Endothelial cell of umbilical vein (primary cell): ENCODE measurements at regions not wholly inside any gene's neighbourhood (a gene's known extent, or its start where the extent isn't known, plus 50 kb on each side); places are given as distances from the start of the nearest gene placed in this dataset.

Experiments used
- BruUV-seq: library from RNA; stranded (reverse); fragments of 400-500 nt; replicated peaks from 2 replicates; lab custom pipeline; 2021; lab: Mats Ljungman, UMichigan
- CTCF ChIA-PET: fragments of 300-600, 350-600 bp; sonication (Branson Sonifier 250); formaldehyde crosslinking; loops from one replicate; lab custom pipeline; 2021; ENCODE audit warnings: antibody characterized with exemption, inconsistent platforms; lab: Charles Lee
- POLR2A ChIA-PET: fragments of 300-600, 350-600 bp; sonication (Branson Sonifier 250); formaldehyde crosslinking; loops from one replicate; lab custom pipeline; 2021; ENCODE audit warnings: antibody characterized with exemption, inconsistent platforms; lab: Charles Lee
- DNase-seq: peaks from one replicate; pipeline ENCODE4 v3.0.0-alpha.2; 2011; ENCODE audit warnings: low read depth, low spot score
- FAIRE-seq: peaks from 2 replicates; lab custom pipeline; 2011; peaks lifted over from hg19 to GRCh38; lab: Jason Lieb, UNC
- H2AFZ ChIP-seq: 2 replicates; pipeline ENCODE4 v1.6.0; 2012; ENCODE audit warnings: low read depth, low read length, control low read depth, inconsistent platforms
- H3K27ac ChIP-seq: 2 replicates; pipeline ENCODE4 v1.5.1; 2011; ENCODE audit warnings: low read depth, mild to moderate bottlenecking, control low read depth, low read length, moderate library complexity; ENCODE audit not compliant: insufficient read depth
- H3K27me3 ChIP-seq, 2 experiments: 2 replicates each; pipeline versions ENCODE4 v1.6.0 to v1.6.1; 2011; ENCODE audit warnings: low read length in 2 of 2, mixed read lengths in 1 of 2; ENCODE audit not compliant: control insufficient read depth in 2 of 2, insufficient read depth in 2 of 2
- H3K36me3 ChIP-seq, 2 experiments: 2 replicates in 1 of 2; 3 replicates in 1 of 2; pipeline ENCODE4 v1.5.1; 2011; ENCODE audit warnings: low read length in 2 of 2, mild to moderate bottlenecking in 1 of 2, moderate library complexity in 1 of 2; ENCODE audit not compliant: control insufficient read depth in 2 of 2, insufficient read depth in 2 of 2; ENCODE audit errors: extremely low read depth in 1 of 2
- H3K4me1 ChIP-seq: 3 replicates; pipeline ENCODE4 v1.5.1; 2011; ENCODE audit warnings: mild to moderate bottlenecking, low read length; ENCODE audit not compliant: control insufficient read depth, insufficient read depth; ENCODE audit errors: extremely low read depth
- H3K4me2 ChIP-seq: 2 replicates; pipeline ENCODE4 v1.6.1; 2011; ENCODE audit warnings: low read length, control low read depth, mixed read lengths; ENCODE audit not compliant: insufficient read depth
- H3K4me3 ChIP-seq, 3 experiments: fragments of 200-600 bp in 1 of 3; sonication (generic), shearing (Covaris generic) in 1 of 3; replicated peaks in 1 of 3; 2 replicates each; pipeline ENCODE4 v1.5.1; 2011 to 2016; ENCODE audit warnings: control low read depth in 3 of 3, low read length in 3 of 3, mild to moderate bottlenecking in 2 of 3, inconsistent platforms in 1 of 3, low read depth in 1 of 3, moderate library complexity in 1 of 3; ENCODE audit not compliant: insufficient read depth in 1 of 3
- H3K79me2 ChIP-seq: 2 replicates; pipeline ENCODE4 v1.6.0; 2012; ENCODE audit warnings: low read length, inconsistent platforms; ENCODE audit not compliant: control insufficient read depth, insufficient read depth
- H3K9ac ChIP-seq: replicated peaks from 2 replicates; pipeline ENCODE3; 2011; ENCODE audit warnings: low read length, control low read depth; ENCODE audit not compliant: insufficient read depth; ENCODE audit errors: extremely low read depth
- H3K9me1 ChIP-seq: replicated peaks from 3 replicates; pipeline ENCODE4 v1.6.0; 2011; ENCODE audit warnings: mild to moderate bottlenecking, low read length; ENCODE audit not compliant: control insufficient read depth, insufficient read depth; ENCODE audit errors: extremely low read depth
- H3K9me3 ChIP-seq: replicated peaks from 2 replicates; pipeline ENCODE4 v1.5.1; 2012; ENCODE audit warnings: low read length, inconsistent platforms; ENCODE audit not compliant: control insufficient read depth, insufficient read depth
- H4K20me1 ChIP-seq: replicated peaks from 2 replicates; pipeline ENCODE3; 2011; ENCODE audit warnings: mild to moderate bottlenecking, low read length; ENCODE audit not compliant: control insufficient read depth, insufficient read depth; ENCODE audit errors: extremely low read depth
- CTCF ChIP-seq, 2 donors: IDR thresholded peaks; 1 replicate in 1 of 2; 2 replicates in 1 of 2; pipeline ENCODE4 v1.5.1; 2011; ENCODE audit warnings: low read length in 2 of 2, mild to moderate bottlenecking in 2 of 2, moderate library complexity in 2 of 2, control low read depth in 1 of 2, inconsistent platforms in 1 of 2, low read depth in 1 of 2; ENCODE audit not compliant: insufficient read depth in 1 of 2; ENCODE audit errors: extremely low read depth in 1 of 2
- EZH2 ChIP-seq: IDR thresholded peaks from 2 replicates; pipeline ENCODE4 v1.6.1; 2012; ENCODE audit warnings: borderline replicate concordance, low read depth, mild to moderate bottlenecking, moderate library complexity, low read length, inconsistent platforms; ENCODE audit not compliant: severe bottlenecking
- FOS ChIP-seq: IDR thresholded peaks from 2 replicates; pipeline ENCODE4 v1.6.1; 2011; ENCODE audit warnings: mild to moderate bottlenecking, low read length, moderate library complexity, borderline replicate concordance; ENCODE audit not compliant: insufficient read depth
- GATA2 ChIP-seq: IDR thresholded peaks from 2 replicates; pipeline ENCODE4 v1.7.0; 2011; ENCODE audit warnings: low read depth, mild to moderate bottlenecking, moderate library complexity, mixed read lengths, low read length; ENCODE audit not compliant: insufficient read length, insufficient read depth
- JUN ChIP-seq: IDR thresholded peaks from 2 replicates; pipeline ENCODE4 v1.6.1; 2011; ENCODE audit warnings: borderline replicate concordance, low read depth; ENCODE audit not compliant: insufficient read length, insufficient read depth
- MAX ChIP-seq: IDR thresholded peaks from 2 replicates; pipeline ENCODE4 v1.6.1; 2011; ENCODE audit not compliant: insufficient read depth, insufficient read length
- MYC ChIP-seq: IDR thresholded peaks from one replicate; pipeline ENCODE4 v1.6.1; 2011; ENCODE audit warnings: mild to moderate bottlenecking, low read depth, low read length
- POLR2A ChIP-seq: IDR thresholded peaks from 2 replicates; pipeline ENCODE4 v1.6.1; 2012; ENCODE audit warnings: low read depth, mild to moderate bottlenecking, control low read depth, low read length
- POLR2AphosphoS5 ChIP-seq: IDR thresholded peaks from 2 replicates; pipeline ENCODE4 v1.6.1; 2012; ENCODE audit warnings: low read depth, mild to moderate bottlenecking, control low read depth, low read length, moderate library complexity; ENCODE audit not compliant: insufficient read depth
- dilution Hi-C: fragments of 300-500 bp; cut with MboI; formaldehyde crosslinking; loops from one replicate; pipeline ENCODE4 v1.15.0; 2019; ENCODE audit warnings: low sequenced_read_pairs; ENCODE audit not compliant: extremely low pct_ligation_motif_present
- intact Hi-C: fragments of 100-400 bp; cut with micrococcal nuclease; formaldehyde crosslinking; loops from one replicate; pipeline ENCODE4 v1.10.0; 2022

- no peak for TF ChIP-seq CTCF (IDR thresholded peaks at IDR 0.05; ENCODE audit: extremely low read depth in 1 of 2, insufficient read depth in 1 of 2, low read depth in 1 of 2, low read length in 2 of 2)
- no peak for TF ChIP-seq JUN
- no peak for TF ChIP-seq MYC
- TF ChIP-seq POLR2A: no peak
- no peak for TF ChIP-seq EZH2
- no peak for TF ChIP-seq GATA2
- no peak for TF ChIP-seq MAX
- TF ChIP-seq POLR2AphosphoS5: no peak
- TF ChIP-seq FOS: no peak
- no TSS peak for BruUV-seq
- intact Hi-C loops: loop anchor here (5.0 kb wide), 1 partner anchor 176 kb away; the partner anchor contains the start of genes KIF18A and METTL15
Measured at GRCh38 chr11:27931770-27932169, 176.2 kb downstream of the KIF18A start.

More at GRCh38 chr11:27931770-27932169, 176.2 kb downstream of the KIF18A start:
- FAIRE-seq (no peak), DNase-seq (no peak)
- no peaks in the 10 kb centered on the region for H3K79me2 ChIP-seq
- POLR2A ChIA-PET: no interaction called here
- peaks cover 18% of the 10 kb centered on the region for H3K4me1 ChIP-seq
- no peaks in the 10 kb centered on the region for H3K9me1 ChIP-seq
- no peak overlapping the region for H3K27ac ChIP-seq
- no peaks in the 10 kb centered on the region for H3K27me3 ChIP-seq
- CTCF ChIA-PET: no interaction called here
- dilution Hi-C loops: no loop called here
- no peak overlapping the region for H3K4me2 ChIP-seq
- H3K36me3 ChIP-seq: no peaks in the 10 kb centered on the region
- no peak overlapping the region for H3K9ac ChIP-seq
- H3K4me3 ChIP-seq: no peak overlapping the region
- H2AFZ ChIP-seq: no peak overlapping the region
- no peaks in the 10 kb centered on the region for H3K9me3 ChIP-seq
- no peaks in the 10 kb centered on the region for H4K20me1 ChIP-seq
